ENCODE measurements at regions not wholly inside any gene's neighbourhood (a gene's known extent, or its start where the extent isn't known, plus 50 kb on each side); places are given as distances from the start of the nearest gene placed in this dataset.

- Histone ChIP-seq H3K79me2 (ENCODE audit: insufficient read depth, low read length) (no peaks in the 10 kb centered on the region), H3K4me1 (ENCODE audit: insufficient read depth, low read length) (no peaks in the 10 kb centered on the region), H2AFZ (ENCODE audit: low read depth, low read length) (no peak overlapping the region; the same call in 1 of the 2 replicates), H3K4me2 (ENCODE audit: insufficient read depth, low read length) (no peak overlapping the region), H4K20me1 (ENCODE audit: insufficient read depth, low read length) (no peaks in the 10 kb centered on the region), H3K36me3 (ENCODE audit: insufficient read depth, low read length) (no peaks in the 10 kb centered on the region), H3K4me3 (ENCODE audit: low read depth in 1 of 2, low read length in 2 of 2) (no peak overlapping the region), H3K27me3 (ENCODE audit: insufficient read depth, low read length, poor library complexity) (no peaks in the 10 kb centered on the region), H3K27ac (ENCODE audit: low read length) (no peak overlapping the region), H3K9ac (ENCODE audit: low read depth, low read length) (no peak overlapping the region), H3K9me3 (ENCODE audit: insufficient read depth, low read length, severe bottlenecking) (no peaks in the 10 kb centered on the region)
- DNase-seq (no peak), ATAC-seq (ENCODE audit: insufficient read depth, low read depth) (no peak)
- no peak for TF ChIP-seq EZH2 (IDR thresholded peaks at IDR 0.05; ENCODE audit: borderline replicate concordance, low read depth, low read length, severe bottlenecking)
- TF ChIP-seq, protein P1, sequence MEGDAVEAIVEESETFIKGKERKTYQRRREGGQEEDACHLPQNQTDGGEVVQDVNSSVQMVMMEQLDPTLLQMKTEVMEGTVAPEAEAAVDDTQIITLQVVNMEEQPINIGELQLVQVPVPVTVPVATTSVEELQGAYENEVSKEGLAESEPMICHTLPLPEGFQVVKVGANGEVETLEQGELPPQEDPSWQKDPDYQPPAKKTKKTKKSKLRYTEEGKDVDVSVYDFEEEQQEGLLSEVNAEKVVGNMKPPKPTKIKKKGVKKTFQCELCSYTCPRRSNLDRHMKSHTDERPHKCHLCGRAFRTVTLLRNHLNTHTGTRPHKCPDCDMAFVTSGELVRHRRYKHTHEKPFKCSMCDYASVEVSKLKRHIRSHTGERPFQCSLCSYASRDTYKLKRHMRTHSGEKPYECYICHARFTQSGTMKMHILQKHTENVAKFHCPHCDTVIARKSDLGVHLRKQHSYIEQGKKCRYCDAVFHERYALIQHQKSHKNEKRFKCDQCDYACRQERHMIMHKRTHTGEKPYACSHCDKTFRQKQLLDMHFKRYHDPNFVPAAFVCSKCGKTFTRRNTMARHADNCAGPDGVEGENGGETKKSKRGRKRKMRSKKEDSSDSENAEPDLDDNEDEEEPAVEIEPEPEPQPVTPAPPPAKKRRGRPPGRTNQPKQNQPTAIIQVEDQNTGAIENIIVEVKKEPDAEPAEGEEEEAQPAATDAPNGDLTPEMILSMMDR (IDR thresholded peaks at IDR 0.05; ENCODE audit: borderline replicate concordance, extremely low read depth, low read length, poor library complexity, severe bottlenecking) = no peak
Measured at GRCh38 chr1:237953238-237953637, 62.5 kb upstream of the ZP4 start.

Data from DND-41 (cell line).